ENCODE measurements at regions not wholly inside any gene's neighbourhood (a gene's known extent, or its start where the extent isn't known, plus 50 kb on each side); places are given as distances from the start of the nearest gene placed in this dataset.

DNA sequence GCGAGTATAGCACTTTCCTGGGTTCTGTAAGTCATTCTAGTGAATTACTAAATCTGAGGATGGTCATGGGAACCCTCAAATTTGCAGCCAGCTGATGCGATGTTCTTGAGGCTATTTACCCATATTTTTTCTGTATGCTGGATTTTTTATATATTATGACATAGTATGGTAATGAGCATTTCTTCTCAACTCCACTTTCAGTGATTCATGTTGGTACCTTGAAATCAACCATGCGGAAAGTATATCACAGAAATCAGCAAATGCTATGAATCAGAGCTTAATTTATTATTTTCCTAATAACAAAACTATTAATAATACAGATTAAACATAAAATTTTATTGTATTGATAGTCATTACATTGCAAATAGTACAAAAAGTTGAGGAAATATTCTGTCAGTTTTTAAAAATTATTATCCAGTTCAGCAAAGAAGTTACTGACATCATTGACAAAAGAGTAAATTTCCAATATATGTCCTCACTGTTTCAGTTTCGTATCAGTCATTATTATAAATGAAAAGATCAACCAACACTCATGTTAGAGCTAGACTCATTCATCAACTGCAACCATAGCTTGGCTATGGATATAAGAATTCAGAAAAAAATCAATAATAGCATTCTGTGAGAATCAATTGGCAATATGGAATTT, 164.3 kb upstream of the SETMAR start:
- DNase-seq, result no peak
- 2% methylated on average over 4 of the region's 4 CpGs for WGBS (ENCODE audit: low lambda C conversion rate)
- no peaks in the 10 kb centered on the region for H3K4me1 ChIP-seq (ENCODE audit: control insufficient read depth in 1 of 2, insufficient read depth in 2 of 2, low read depth in 1 of 2, low read length in 1 of 2)
- H3K4me2 ChIP-seq, result no peak overlapping the region
- ChIA-PET POLR2A (no interaction called here), CTCF (no interaction called here)
- H3K9me2 ChIP-seq, result no peaks in the 10 kb centered on the region
- no peak overlapping the region for H3K9ac ChIP-seq
- H2AFZ ChIP-seq (ENCODE audit: low read depth), result no peak overlapping the region
- no peak overlapping the region for H3K27ac ChIP-seq (ENCODE audit: low read depth in 2 of 2, low read length in 1 of 2)
- H3K4me3 ChIP-seq (ENCODE audit: low read depth in 2 of 2, low read length in 1 of 2), result no peak overlapping the region
- no peaks in the 10 kb centered on the region for H3K36me3 ChIP-seq (replicated peaks in 1 of 2; ENCODE audit: control insufficient read depth in 1 of 2, insufficient read depth in 2 of 2, low read length in 1 of 2)
- no peaks in the 10 kb centered on the region for H3K27me3 ChIP-seq (ENCODE audit: insufficient read depth)
- H3K79me2 ChIP-seq (ENCODE audit: insufficient read depth), result no peaks in the 10 kb centered on the region
- H3K9me3 ChIP-seq, result no peaks in the 10 kb centered on the region
- no peaks in the 10 kb centered on the region for H4K20me1 ChIP-seq (ENCODE audit: insufficient read depth)
- no peaks in the 10 kb centered on the region for H3F3A ChIP-seq (replicated peaks; ENCODE audit: insufficient read depth)
- no peak for TF ChIP-seq FOXM1 (IDR thresholded peaks at IDR 0.05; ENCODE audit: low read depth)
- no peak for TF ChIP-seq MXI1 (IDR thresholded peaks at IDR 0.05; ENCODE audit: low read depth, low read length)
- no peak for TF ChIP-seq GATA2 (CRISPR knock-in tag; IDR thresholded peaks at IDR 0.05)
- TF ChIP-seq JUND (IDR thresholded peaks at IDR 0.05), result no peak
- TF ChIP-seq, protein P1, sequence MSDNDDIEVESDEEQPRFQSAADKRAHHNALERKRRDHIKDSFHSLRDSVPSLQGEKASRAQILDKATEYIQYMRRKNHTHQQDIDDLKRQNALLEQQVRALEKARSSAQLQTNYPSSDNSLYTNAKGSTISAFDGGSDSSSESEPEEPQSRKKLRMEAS (IDR thresholded peaks at IDR 0.05; ENCODE audit: low read depth), result no peak
- TF ChIP-seq POLR2AphosphoS5 (IDR thresholded peaks at IDR 0.05; ENCODE audit: low read depth, low read length), result no peak
- TF ChIP-seq FOXJ3 (CRISPR knock-in tag; IDR thresholded peaks at IDR 0.05), result no peak
- no peak for TF ChIP-seq NFIC (IDR thresholded peaks at IDR 0.05; ENCODE audit: borderline replicate concordance)
- TF ChIP-seq TEAD4 (IDR thresholded peaks at IDR 0.05; ENCODE audit: borderline replicate concordance, insufficient read depth), result no peak
- TF ChIP-seq EZH2phosphoT487 (IDR thresholded peaks at IDR 0.05; ENCODE audit: borderline replicate concordance, low read depth), result no peak
- no peak for TF ChIP-seq SMC3 (IDR thresholded peaks at IDR 0.05; ENCODE audit: low read depth, low read length)
- no peak for TF ChIP-seq FOSL2 (IDR thresholded peaks at IDR 0.05; ENCODE audit: borderline replicate concordance, low read depth)
- no peak for TF ChIP-seq SIN3A (IDR thresholded peaks at IDR 0.05; ENCODE audit: borderline replicate concordance, low read depth, low read length)
- TF ChIP-seq, protein P2, sequence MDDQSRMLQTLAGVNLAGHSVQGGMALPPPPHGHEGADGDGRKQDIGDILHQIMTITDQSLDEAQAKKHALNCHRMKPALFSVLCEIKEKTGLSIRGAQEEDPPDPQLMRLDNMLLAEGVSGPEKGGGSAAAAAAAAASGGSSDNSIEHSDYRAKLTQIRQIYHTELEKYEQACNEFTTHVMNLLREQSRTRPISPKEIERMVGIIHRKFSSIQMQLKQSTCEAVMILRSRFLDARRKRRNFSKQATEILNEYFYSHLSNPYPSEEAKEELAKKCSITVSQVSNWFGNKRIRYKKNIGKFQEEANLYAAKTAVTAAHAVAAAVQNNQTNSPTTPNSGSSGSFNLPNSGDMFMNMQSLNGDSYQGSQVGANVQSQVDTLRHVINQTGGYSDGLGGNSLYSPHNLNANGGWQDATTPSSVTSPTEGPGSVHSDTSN (IDR thresholded peaks at IDR 0.05), result no peak
- TF ChIP-seq EP300 (IDR thresholded peaks at IDR 0.05; ENCODE audit: borderline replicate concordance in 1 of 2, low read depth in 1 of 2, low read length in 1 of 2), result no peak
- no peak for TF ChIP-seq RFX5 (IDR thresholded peaks at IDR 0.05; ENCODE audit: low read length)
- no peak for TF ChIP-seq RCOR1 (IDR thresholded peaks at IDR 0.05; ENCODE audit: low read length)
- TF ChIP-seq, protein P3, sequence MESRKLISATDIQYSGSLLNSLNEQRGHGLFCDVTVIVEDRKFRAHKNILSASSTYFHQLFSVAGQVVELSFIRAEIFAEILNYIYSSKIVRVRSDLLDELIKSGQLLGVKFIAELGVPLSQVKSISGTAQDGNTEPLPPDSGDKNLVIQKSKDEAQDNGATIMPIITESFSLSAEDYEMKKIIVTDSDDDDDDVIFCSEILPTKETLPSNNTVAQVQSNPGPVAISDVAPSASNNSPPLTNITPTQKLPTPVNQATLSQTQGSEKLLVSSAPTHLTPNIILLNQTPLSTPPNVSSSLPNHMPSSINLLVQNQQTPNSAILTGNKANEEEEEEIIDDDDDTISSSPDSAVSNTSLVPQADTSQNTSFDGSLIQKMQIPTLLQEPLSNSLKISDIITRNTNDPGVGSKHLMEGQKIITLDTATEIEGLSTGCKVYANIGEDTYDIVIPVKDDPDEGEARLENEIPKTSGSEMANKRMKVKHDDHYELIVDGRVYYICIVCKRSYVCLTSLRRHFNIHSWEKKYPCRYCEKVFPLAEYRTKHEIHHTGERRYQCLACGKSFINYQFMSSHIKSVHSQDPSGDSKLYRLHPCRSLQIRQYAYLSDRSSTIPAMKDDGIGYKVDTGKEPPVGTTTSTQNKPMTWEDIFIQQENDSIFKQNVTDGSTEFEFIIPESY (IDR thresholded peaks at IDR 0.05; ENCODE audit: borderline replicate concordance, low read depth), result no peak
- TF ChIP-seq, protein P4, sequence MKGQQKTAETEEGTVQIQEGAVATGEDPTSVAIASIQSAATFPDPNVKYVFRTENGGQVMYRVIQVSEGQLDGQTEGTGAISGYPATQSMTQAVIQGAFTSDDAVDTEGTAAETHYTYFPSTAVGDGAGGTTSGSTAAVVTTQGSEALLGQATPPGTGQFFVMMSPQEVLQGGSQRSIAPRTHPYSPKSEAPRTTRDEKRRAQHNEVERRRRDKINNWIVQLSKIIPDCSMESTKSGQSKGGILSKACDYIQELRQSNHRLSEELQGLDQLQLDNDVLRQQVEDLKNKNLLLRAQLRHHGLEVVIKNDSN (IDR thresholded peaks at IDR 0.05; ENCODE audit: borderline replicate concordance, low read depth), result no peak
